ENCODE measurements at regions not wholly inside any gene's neighbourhood (a gene's known extent, or its start where the extent isn't known, plus 50 kb on each side); places are given as distances from the start of the nearest gene placed in this dataset.
"Not testable (repeated sequence)": the region's sequence is repeated elsewhere in the genome, so short reads cannot be mapped to it uniquely, and the experiment has no call there.

GRCh38 chr11:67732045-67732787 lies 57.8 kb upstream of the ALDH3B2 start:
- Histone ChIP-seq H3K27ac (no peak overlapping the region), H3K9ac (ENCODE audit: insufficient read length) (peak overlapping the region; percentile 26), H3K4me3 (peak overlapping the region; percentile 76), H3K9me3 (ENCODE audit: low read depth, low read length) (no peaks in the 10 kb centered on the region), H3K36me3 (ENCODE audit: insufficient read depth, low read length) (no peaks in the 10 kb centered on the region)
- DNase-seq (ENCODE audit: low read depth, low spot score): no peak
- TF ChIP-seq FOXP2 (optimal IDR thresholded peaks at IDR 0.05; ENCODE audit: control extremely low read depth, extremely low read length, insufficient read depth): no peak
- TF ChIP-seq POLR2AphosphoS5 (IDR thresholded peaks at IDR 0.05; ENCODE audit: borderline replicate concordance, low read depth, low read length): no peak
- TF ChIP-seq EZH2 (IDR thresholded peaks at IDR 0.05): no peak

GRCh38 chr11:67731583-67731982 lies 57.2 kb upstream of the ALDH3B2 start:
- no peak for DNase-seq (ENCODE audit: low read depth, low spot score)
- Histone ChIP-seq H3K9me3 (ENCODE audit: low read depth, low read length) (no peaks in the 10 kb centered on the region), H3K4me3 (peak overlapping the region; percentile 76), H3K36me3 (ENCODE audit: insufficient read depth, low read length) (no peaks in the 10 kb centered on the region), H3K9ac (ENCODE audit: insufficient read length) (peak overlapping the region; percentile 26), H3K27ac (no peak overlapping the region)
- no peak for TF ChIP-seq POLR2AphosphoS5 (IDR thresholded peaks at IDR 0.05; ENCODE audit: borderline replicate concordance, low read depth, low read length)
- TF ChIP-seq FOXP2 (optimal IDR thresholded peaks at IDR 0.05; ENCODE audit: control extremely low read depth, extremely low read length, insufficient read depth): no peak
- TF ChIP-seq EZH2 (IDR thresholded peaks at IDR 0.05): no peak

DNA sequence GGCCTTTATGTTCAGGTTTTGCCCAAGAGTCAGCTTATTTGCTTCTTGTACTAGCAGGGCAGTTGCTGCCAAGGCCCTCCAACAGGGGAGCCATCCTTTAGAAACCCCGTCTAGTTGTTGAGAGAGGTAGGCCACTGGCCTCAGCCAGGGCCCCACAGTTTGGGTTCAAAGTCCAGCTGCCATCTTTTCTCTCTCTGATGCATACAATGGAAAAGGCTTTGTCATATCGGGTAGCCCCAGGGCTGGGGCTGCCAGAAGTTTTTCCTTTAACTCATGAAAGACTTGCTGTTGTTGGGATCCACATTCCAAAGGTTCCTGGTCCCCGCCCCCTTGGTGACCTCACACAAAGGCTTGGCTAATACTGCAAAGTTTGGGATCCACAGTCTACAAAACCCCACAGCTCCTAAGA lies 53.7 kb upstream of the ALDH3B2 start:
- not testable (repeated sequence) for DNase-seq (ENCODE audit: low read depth, low spot score); H3K27ac ChIP-seq; H3K36me3 ChIP-seq (ENCODE audit: insufficient read depth, low read length); H3K9me3 ChIP-seq (ENCODE audit: low read depth, low read length); H3K9ac ChIP-seq (ENCODE audit: insufficient read length); H3K4me3 ChIP-seq

GRCh38 chr11:67727066-67728040 lies 52.9 kb upstream of the ALDH3B2 start:
- not testable (repeated sequence) for H3K27ac ChIP-seq; H3K9ac ChIP-seq (ENCODE audit: insufficient read length); DNase-seq (ENCODE audit: low read depth, low spot score); H3K4me3 ChIP-seq; H3K36me3 ChIP-seq (ENCODE audit: insufficient read depth, low read length); H3K9me3 ChIP-seq (ENCODE audit: low read depth, low read length)
